Bronchial epithelial cell (primary cell): ENCODE measurements at regions not wholly inside any gene's neighbourhood (a gene's known extent, or its start where the extent isn't known, plus 50 kb on each side); places are given as distances from the start of the nearest gene placed in this dataset.
A peak's percentile ranks its signal among the peaks of the same experiment; 100 is the strongest.

Experiments
- DNase-seq: peaks from one replicate; pipeline ENCODE4 v3.0.0-alpha.2; 2010; ENCODE audit warnings: low read depth
- FAIRE-seq: peaks from 2 replicates; lab custom pipeline; 2011; peaks lifted over from hg19 to GRCh38; lab: Jason Lieb, UNC
- H3K27me3 ChIP-seq: 2 replicates; pipeline ENCODE4 v1.5.1; 2011; ENCODE audit warnings: low read length; ENCODE audit not compliant: control insufficient read depth, insufficient read depth
- H3K36me3 ChIP-seq: 2 replicates; pipeline ENCODE4 v1.5.1; 2011; ENCODE audit warnings: low read length; ENCODE audit not compliant: control insufficient read depth, insufficient read depth
- H3K4me3 ChIP-seq: 2 replicates; pipeline ENCODE4 v1.5.1; 2011; ENCODE audit warnings: mild to moderate bottlenecking, low read depth, low read length, control low read depth
- CTCF ChIP-seq: IDR thresholded peaks from 2 replicates; pipeline ENCODE4 v1.5.1; 2011; ENCODE audit warnings: mild to moderate bottlenecking, moderate library complexity, low read length, control low read depth, inconsistent platforms; ENCODE audit not compliant: insufficient read depth, severe bottlenecking

- no peak for FAIRE-seq
- H3K27me3 ChIP-seq: no peaks in the 10 kb centered on the region
- no peak for TF ChIP-seq CTCF
Measured at GRCh38 chr13:86447479-86447878, 648.3 kb upstream of the SLITRK6 start.

GRCh38 chr13:86462011-86462410, 662.8 kb upstream of the SLITRK6 start:
- FAIRE-seq (no peak), DNase-seq (no peak)
- no peaks in the 10 kb centered on the region for H3K36me3 ChIP-seq
- no peak for TF ChIP-seq CTCF
- no peaks in the 10 kb centered on the region for H3K27me3 ChIP-seq
- no peak overlapping the region for H3K4me3 ChIP-seq

More at GRCh38 chr13:86447479-86447878, 648.3 kb upstream of the SLITRK6 start:
- H3K36me3 ChIP-seq: no peaks in the 10 kb centered on the region
- DNase-seq: no peak
- no peak overlapping the region for H3K4me3 ChIP-seq

GRCh38 chr13:86464193-86464592, 665.0 kb upstream of the SLITRK6 start:
- DNase-seq (peak; percentile 4), FAIRE-seq (no peak)
- no peaks in the 10 kb centered on the region for H3K27me3 ChIP-seq
- H3K4me3 ChIP-seq: no peak overlapping the region
- no peak for TF ChIP-seq CTCF
- H3K36me3 ChIP-seq: no peaks in the 10 kb centered on the region

- Histone ChIP-seq H3K4me3 (no peak overlapping the region), H3K27me3 (no peaks in the 10 kb centered on the region), H3K36me3 (no peaks in the 10 kb centered on the region)
- TF ChIP-seq CTCF: no peak
- FAIRE-seq: no peak
- DNase-seq: no peak
Measured at GRCh38 chr13:86474971-86475370, 675.8 kb upstream of the SLITRK6 start.

GRCh38 chr13:86476656-86477055, 677.4 kb upstream of the SLITRK6 start:
- no peak for DNase-seq
- no peaks in the 10 kb centered on the region for H3K36me3 ChIP-seq
- H3K4me3 ChIP-seq: no peak overlapping the region
- TF ChIP-seq CTCF: no peak
- FAIRE-seq: no peak
- H3K27me3 ChIP-seq: no peaks in the 10 kb centered on the region

- no peak for FAIRE-seq
- H3K4me3 ChIP-seq: no peak overlapping the region
- TF ChIP-seq CTCF: no peak
- no peaks in the 10 kb centered on the region for H3K36me3 ChIP-seq
- no peak for DNase-seq
- H3K27me3 ChIP-seq: no peaks in the 10 kb centered on the region
Measured at GRCh38 chr13:86486582-86486981, 687.4 kb upstream of the SLITRK6 start.
